SH-SY5Y (cell line): ENCODE measurements at regions not wholly inside any gene's neighbourhood (a gene's known extent, or its start where the extent isn't known, plus 50 kb on each side); places are given as distances from the start of the nearest gene placed in this dataset.

Experiments used
- GATA2 ChIP-seq: IDR thresholded peaks from 2 replicates; pipeline ENCODE4 v1.6.1; 2011; ENCODE audit warnings: mild to moderate bottlenecking, low read depth, low read length
- GATA3 ChIP-seq: IDR thresholded peaks from 2 replicates; pipeline ENCODE4 v1.6.1; 2011; ENCODE audit warnings: low read depth, mild to moderate bottlenecking, low read length, moderate library complexity

- TF ChIP-seq GATA2 (no peak), GATA3 (no peak)
These were observed 716.8 kb downstream of the EPHA4 start for GRCh38 chr2:220855296-220855695.
